Keratinocyte (primary cell): ENCODE measurements at regions not wholly inside any gene's neighbourhood (a gene's known extent, or its start where the extent isn't known, plus 50 kb on each side); places are given as distances from the start of the nearest gene placed in this dataset.

Source experiments
- DNase-seq: peaks from one replicate; pipeline ENCODE4 v3.0.0-alpha.2; 2011; ENCODE audit warnings: low read depth, missing footprints, low spot score
- FAIRE-seq: peaks from 2 replicates; lab custom pipeline; 2011; peaks lifted over from hg19 to GRCh38; lab: Jason Lieb, UNC
- H2AFZ ChIP-seq: 2 replicates; pipeline ENCODE4 v1.6.0; 2012; ENCODE audit warnings: low read length, control low read depth, inconsistent platforms; ENCODE audit not compliant: control insufficient read depth
- H3K27ac ChIP-seq: 2 replicates; pipeline ENCODE4 v1.5.1; 2011; ENCODE audit warnings: low read length; ENCODE audit not compliant: control insufficient read depth, insufficient read depth
- H3K27me3 ChIP-seq: 3 replicates; pipeline ENCODE4 v1.6.0; 2011; ENCODE audit warnings: low read length; ENCODE audit not compliant: control insufficient read depth, insufficient read depth; ENCODE audit errors: extremely low read depth
- H3K36me3 ChIP-seq, 2 experiments: 2 replicates in 1 of 2; 3 replicates in 1 of 2; pipeline ENCODE4 v1.5.1; 2011; ENCODE audit warnings: low read length in 2 of 2, mild to moderate bottlenecking in 1 of 2; ENCODE audit not compliant: control insufficient read depth in 2 of 2, insufficient read depth in 2 of 2; ENCODE audit errors: extremely low read depth in 1 of 2
- H3K4me1 ChIP-seq: 3 replicates; pipeline ENCODE4 v1.5.1; 2011; ENCODE audit warnings: low read length; ENCODE audit not compliant: control insufficient read depth, insufficient read depth; ENCODE audit errors: extremely low read depth
- H3K4me2 ChIP-seq: 3 replicates; pipeline ENCODE4 v1.6.0; 2011; ENCODE audit warnings: low read depth, low read length; ENCODE audit not compliant: control insufficient read depth, insufficient read depth; ENCODE audit errors: extremely low read depth
- H3K4me3 ChIP-seq, 3 experiments: fragments of 200-600 bp in 1 of 3; sonication (generic) in 1 of 3; 2 replicates in 2 of 3; 3 replicates in 1 of 3; pipeline ENCODE4 v1.5.1; 2011 to 2016; ENCODE audit warnings: low read length in 3 of 3, mild to moderate bottlenecking in 3 of 3, control low read depth in 2 of 3, inconsistent platforms in 1 of 3, low read depth in 1 of 3, mixed read lengths in 1 of 3, mixed run types in 1 of 3, moderate library complexity in 1 of 3; ENCODE audit not compliant: control insufficient read depth in 2 of 3, insufficient read depth in 2 of 3; ENCODE audit errors: extremely low read depth in 1 of 3
- H3K79me2 ChIP-seq: 2 replicates; pipeline ENCODE4 v1.6.0; 2012; ENCODE audit warnings: low read length; ENCODE audit not compliant: control insufficient read depth, insufficient read depth
- H3K9ac ChIP-seq: 3 replicates; pipeline ENCODE4 v1.6.0; 2011; ENCODE audit warnings: low read length; ENCODE audit not compliant: control insufficient read depth, insufficient read depth; ENCODE audit errors: extremely low read depth
- H3K9me1 ChIP-seq: 3 replicates; pipeline ENCODE4 v1.6.0; 2011; ENCODE audit warnings: low read length; ENCODE audit not compliant: control insufficient read depth, insufficient read depth; ENCODE audit errors: extremely low read depth
- H3K9me3 ChIP-seq: 2 replicates; pipeline ENCODE4 v1.5.1; 2012; ENCODE audit warnings: low read depth, low read length; ENCODE audit not compliant: control insufficient read depth
- H4K20me1 ChIP-seq: 3 replicates; pipeline ENCODE4 v1.6.0; 2011; ENCODE audit warnings: low read length; ENCODE audit not compliant: control insufficient read depth, insufficient read depth; ENCODE audit errors: extremely low read depth
- EZH2 ChIP-seq: IDR thresholded peaks from one replicate; pipeline ENCODE4 v1.6.1; 2012; ENCODE audit warnings: inconsistent platforms, mild to moderate bottlenecking, low read length, moderate library complexity
- dilution Hi-C: fragments of 300-500 bp; cut with MboI; formaldehyde crosslinking; loops from one replicate; pipeline ENCODE4 v1.7.0; 2020; ENCODE audit warnings: low sequenced_read_pairs; ENCODE audit not compliant: extremely low pct_ligation_motif_present
- TF ChIP-seq, protein P1 (sequence below), 3 experiments: IDR thresholded peaks in 1 of 3; conservative IDR thresholded peaks in 1 of 3; optimal IDR thresholded peaks in 1 of 3; 2 replicates in 2 of 3; 3 replicates in 1 of 3; pipeline versions ENCODE3 to v1.5.1; 2011; ENCODE audit warnings: low read length in 3 of 3, mild to moderate bottlenecking in 3 of 3, moderate library complexity in 2 of 3, control low read depth in 1 of 3, inconsistent platforms in 1 of 3; ENCODE audit not compliant: insufficient read depth in 2 of 3; ENCODE audit errors: extremely low read depth in 1 of 3

DNA sequence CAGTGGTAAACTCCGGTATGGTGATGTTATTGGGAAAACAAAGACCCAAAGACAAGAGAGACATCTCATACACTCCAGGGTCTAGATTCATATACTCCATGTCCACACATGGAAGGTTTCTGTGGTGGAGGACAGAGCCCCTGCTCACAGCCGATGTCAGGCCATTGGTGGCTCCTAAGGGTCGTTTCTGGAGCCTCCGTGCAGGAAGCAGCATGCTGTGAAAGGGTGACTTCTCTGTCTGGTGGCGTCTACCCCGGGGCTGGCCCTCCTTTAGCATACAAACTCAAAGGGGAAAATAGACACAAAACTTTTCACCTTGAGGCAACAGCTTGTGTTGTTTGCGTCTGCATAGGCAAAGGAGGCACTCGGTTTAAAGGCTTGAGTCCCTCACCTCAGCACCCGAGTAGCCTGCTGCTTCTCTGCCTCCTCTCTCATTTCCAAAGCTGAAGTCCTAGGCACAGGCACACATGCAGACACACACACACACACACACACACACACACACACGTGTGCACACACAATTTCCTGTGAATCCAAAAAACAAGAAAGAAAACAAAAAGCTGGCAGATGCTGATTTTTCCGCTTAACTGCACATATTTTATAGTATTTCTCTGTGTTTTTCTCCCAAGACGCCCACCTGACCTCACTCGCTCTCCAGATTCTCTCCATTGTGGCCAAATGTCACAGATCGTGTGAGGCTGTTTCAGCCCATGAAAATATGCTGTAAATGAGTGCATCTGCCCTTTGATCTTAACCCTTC lies 601.4 kb upstream of the MGMT start:
- dilution Hi-C loops: no loop called here
- Histone ChIP-seq H3K9ac (no peak overlapping the region), H2AFZ (no peak overlapping the region), H3K4me1 (no peaks in the 10 kb centered on the region), H3K27ac (no peak overlapping the region), H3K9me1 (no peaks in the 10 kb centered on the region), H3K27me3 (no peaks in the 10 kb centered on the region), H3K9me3 (peaks cover 2% of the 10 kb centered on the region), H3K4me3 (no peak overlapping the region), H3K4me2 (no peak overlapping the region), H3K36me3 (no peaks in the 10 kb centered on the region), H3K79me2 (no peaks in the 10 kb centered on the region), H4K20me1 (no peaks in the 10 kb centered on the region)
- TF ChIP-seq, protein P1, sequence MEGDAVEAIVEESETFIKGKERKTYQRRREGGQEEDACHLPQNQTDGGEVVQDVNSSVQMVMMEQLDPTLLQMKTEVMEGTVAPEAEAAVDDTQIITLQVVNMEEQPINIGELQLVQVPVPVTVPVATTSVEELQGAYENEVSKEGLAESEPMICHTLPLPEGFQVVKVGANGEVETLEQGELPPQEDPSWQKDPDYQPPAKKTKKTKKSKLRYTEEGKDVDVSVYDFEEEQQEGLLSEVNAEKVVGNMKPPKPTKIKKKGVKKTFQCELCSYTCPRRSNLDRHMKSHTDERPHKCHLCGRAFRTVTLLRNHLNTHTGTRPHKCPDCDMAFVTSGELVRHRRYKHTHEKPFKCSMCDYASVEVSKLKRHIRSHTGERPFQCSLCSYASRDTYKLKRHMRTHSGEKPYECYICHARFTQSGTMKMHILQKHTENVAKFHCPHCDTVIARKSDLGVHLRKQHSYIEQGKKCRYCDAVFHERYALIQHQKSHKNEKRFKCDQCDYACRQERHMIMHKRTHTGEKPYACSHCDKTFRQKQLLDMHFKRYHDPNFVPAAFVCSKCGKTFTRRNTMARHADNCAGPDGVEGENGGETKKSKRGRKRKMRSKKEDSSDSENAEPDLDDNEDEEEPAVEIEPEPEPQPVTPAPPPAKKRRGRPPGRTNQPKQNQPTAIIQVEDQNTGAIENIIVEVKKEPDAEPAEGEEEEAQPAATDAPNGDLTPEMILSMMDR (optimal IDR thresholded peaks at IDR 0.05 in 1 of 3, IDR thresholded peaks at IDR 0.05 in 1 of 3, conservative IDR thresholded peaks at IDR 0.05 in 1 of 3; ENCODE audit: extremely low read depth in 1 of 3, insufficient read depth in 2 of 3, low read length in 3 of 3): no peak
- TF ChIP-seq EZH2: no peak
- no peak for FAIRE-seq
- DNase-seq: no peak

DNA sequence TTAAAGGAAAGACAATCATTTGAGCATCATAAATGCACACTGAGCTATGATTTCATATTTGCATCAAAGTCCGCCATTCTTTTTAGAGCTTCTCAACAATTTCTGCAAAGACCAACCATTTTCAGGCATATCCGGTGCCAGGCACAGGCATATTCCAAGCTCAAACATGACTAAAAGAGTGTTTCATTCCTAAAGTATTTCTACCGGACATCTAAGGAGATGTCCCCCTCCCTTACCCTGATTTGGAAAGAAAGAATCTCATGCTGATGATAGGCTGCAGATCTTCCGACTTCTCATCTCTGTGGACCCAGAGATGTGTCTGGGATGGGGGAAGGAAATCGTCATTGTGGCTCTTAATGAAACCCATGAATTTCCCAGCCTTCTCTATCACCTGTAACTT lies 600.5 kb upstream of the MGMT start:
- Histone ChIP-seq H3K9ac (no peak overlapping the region), H3K9me1 (no peaks in the 10 kb centered on the region), H3K27me3 (no peaks in the 10 kb centered on the region), H4K20me1 (no peaks in the 10 kb centered on the region), H3K36me3 (no peaks in the 10 kb centered on the region), H3K27ac (no peak overlapping the region), H3K4me2 (no peak overlapping the region), H3K4me1 (no peaks in the 10 kb centered on the region), H3K9me3 (peaks cover 2% of the 10 kb centered on the region), H3K4me3 (no peak overlapping the region), H3K79me2 (no peaks in the 10 kb centered on the region), H2AFZ (no peak overlapping the region)
- no peak for FAIRE-seq
- TF ChIP-seq, protein P1 (optimal IDR thresholded peaks at IDR 0.05 in 1 of 3, IDR thresholded peaks at IDR 0.05 in 1 of 3, conservative IDR thresholded peaks at IDR 0.05 in 1 of 3; ENCODE audit: extremely low read depth in 1 of 3, insufficient read depth in 2 of 3, low read length in 3 of 3): no peak
- no peak for TF ChIP-seq EZH2
- no peak for DNase-seq
- dilution Hi-C loops: no loop called here
